ENCODE measurements at regions not wholly inside any gene's neighbourhood (a gene's known extent, or its start where the extent isn't known, plus 50 kb on each side); places are given as distances from the start of the nearest gene placed in this dataset.

- Mint-ChIP-seq H3K9me3 (ENCODE audit: unreplicated experiment) (no peaks in the 10 kb centered on the region), H3K4me1 (ENCODE audit: unreplicated experiment) (peaks cover 3% of the 10 kb centered on the region)
- DNase-seq (ENCODE audit: extremely low spot score, unreplicated experiment) = no peak
Observed at GRCh38 chr13:30049692-30050091, 199.3 kb upstream of the UBL3 start.

DNA sequence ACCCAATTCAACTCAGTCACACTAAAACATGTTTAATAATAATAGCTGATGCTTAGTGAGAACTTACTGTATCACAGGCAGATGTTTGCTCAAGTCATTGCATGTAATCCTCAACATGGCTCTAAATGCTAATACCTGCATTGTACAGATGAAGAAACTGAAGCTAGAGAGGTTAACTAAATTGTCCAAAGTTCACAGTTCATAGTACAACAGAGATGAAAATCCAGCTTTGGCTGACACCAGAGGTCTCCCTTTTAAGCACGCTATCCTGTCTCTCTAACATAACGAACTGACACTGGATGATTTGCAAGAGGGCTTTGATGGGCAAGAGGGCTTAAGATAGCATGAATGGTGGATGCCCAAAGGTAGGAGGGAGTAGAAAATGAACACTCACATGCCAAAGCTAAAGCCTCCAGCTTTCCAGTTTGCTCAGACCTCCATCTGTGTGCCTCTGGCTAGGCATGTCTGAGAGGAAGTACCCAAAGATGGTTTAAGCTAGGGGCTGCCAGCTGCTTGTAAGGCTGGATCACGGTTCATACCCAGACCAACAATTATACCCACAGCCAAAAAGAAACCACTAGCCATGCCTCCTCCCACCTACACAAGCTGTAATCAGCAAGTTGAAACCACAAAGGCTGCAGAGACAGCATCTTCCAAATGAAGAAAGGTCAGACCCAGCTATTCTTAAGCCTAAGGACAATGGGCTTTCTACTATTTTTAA is 196.9 kb upstream of the UBL3 start:
- Mint-ChIP-seq H3K9me3 (ENCODE audit: unreplicated experiment) (no peaks in the 10 kb centered on the region), H3K27ac (ENCODE audit: unreplicated experiment) (no peak overlapping the region), H3K36me3 (ENCODE audit: unreplicated experiment) (no peaks in the 10 kb centered on the region), H3K27me3 (ENCODE audit: unreplicated experiment) (peaks cover 2% of the 10 kb centered on the region), H3K4me1 (ENCODE audit: unreplicated experiment) (peaks cover 3% of the 10 kb centered on the region), H3K4me3 (ENCODE audit: unreplicated experiment) (no peak overlapping the region)
- no peak for DNase-seq (ENCODE audit: extremely low spot score, unreplicated experiment)
- TF ChIP-seq, protein P1, sequence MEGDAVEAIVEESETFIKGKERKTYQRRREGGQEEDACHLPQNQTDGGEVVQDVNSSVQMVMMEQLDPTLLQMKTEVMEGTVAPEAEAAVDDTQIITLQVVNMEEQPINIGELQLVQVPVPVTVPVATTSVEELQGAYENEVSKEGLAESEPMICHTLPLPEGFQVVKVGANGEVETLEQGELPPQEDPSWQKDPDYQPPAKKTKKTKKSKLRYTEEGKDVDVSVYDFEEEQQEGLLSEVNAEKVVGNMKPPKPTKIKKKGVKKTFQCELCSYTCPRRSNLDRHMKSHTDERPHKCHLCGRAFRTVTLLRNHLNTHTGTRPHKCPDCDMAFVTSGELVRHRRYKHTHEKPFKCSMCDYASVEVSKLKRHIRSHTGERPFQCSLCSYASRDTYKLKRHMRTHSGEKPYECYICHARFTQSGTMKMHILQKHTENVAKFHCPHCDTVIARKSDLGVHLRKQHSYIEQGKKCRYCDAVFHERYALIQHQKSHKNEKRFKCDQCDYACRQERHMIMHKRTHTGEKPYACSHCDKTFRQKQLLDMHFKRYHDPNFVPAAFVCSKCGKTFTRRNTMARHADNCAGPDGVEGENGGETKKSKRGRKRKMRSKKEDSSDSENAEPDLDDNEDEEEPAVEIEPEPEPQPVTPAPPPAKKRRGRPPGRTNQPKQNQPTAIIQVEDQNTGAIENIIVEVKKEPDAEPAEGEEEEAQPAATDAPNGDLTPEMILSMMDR (IDR thresholded peaks at IDR 0.05) = no peak

More at GRCh38 chr13:30049692-30050091, 199.3 kb upstream of the UBL3 start:
- Mint-ChIP-seq H3K27me3 (ENCODE audit: unreplicated experiment) (peaks cover 2% of the 10 kb centered on the region), H3K27ac (ENCODE audit: unreplicated experiment) (no peak overlapping the region), H3K36me3 (ENCODE audit: unreplicated experiment) (no peaks in the 10 kb centered on the region), H3K4me3 (ENCODE audit: unreplicated experiment) (no peak overlapping the region)
- TF ChIP-seq, protein P1 (IDR thresholded peaks at IDR 0.05) = no peak

- H3K27ac Mint-ChIP-seq (ENCODE audit: unreplicated experiment) = no peak overlapping the region
- H3K9me3 Mint-ChIP-seq (ENCODE audit: unreplicated experiment) = no peaks in the 10 kb centered on the region
- TF ChIP-seq, protein P1 (IDR thresholded peaks at IDR 0.05) = no peak
- DNase-seq (ENCODE audit: extremely low spot score, unreplicated experiment) = no peak
- peaks cover 3% of the 10 kb centered on the region for H3K4me1 Mint-ChIP-seq (ENCODE audit: unreplicated experiment)
- no peaks in the 10 kb centered on the region for H3K36me3 Mint-ChIP-seq (ENCODE audit: unreplicated experiment)
- H3K27me3 Mint-ChIP-seq (ENCODE audit: unreplicated experiment) = no peaks in the 10 kb centered on the region
- no peak overlapping the region for H3K4me3 Mint-ChIP-seq (ENCODE audit: unreplicated experiment)
Observed at GRCh38 chr13:30045916-30046704, 195.7 kb upstream of the UBL3 start.

DNA sequence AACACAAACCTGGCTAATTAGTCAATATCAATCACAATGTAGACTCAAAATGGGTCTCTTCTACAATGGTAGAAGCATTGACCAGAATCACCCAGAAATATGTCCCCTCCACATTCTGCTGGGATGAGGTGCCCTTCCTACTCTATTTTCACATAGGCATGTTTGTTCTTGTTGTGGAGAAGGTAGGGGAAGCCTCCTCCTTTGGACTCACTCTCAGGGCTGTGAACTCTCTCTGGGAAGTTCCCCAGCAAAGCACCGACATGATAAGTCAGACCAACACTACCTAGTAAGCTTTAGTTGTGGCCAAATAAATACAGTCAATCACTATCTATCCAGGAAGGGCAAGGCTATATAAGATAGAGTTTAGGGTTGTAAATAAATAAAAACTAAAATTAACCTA is 194.5 kb upstream of the UBL3 start:
- DNase-seq (ENCODE audit: extremely low spot score, unreplicated experiment) = no peak
- TF ChIP-seq, protein P1 (IDR thresholded peaks at IDR 0.05) = no peak
- H3K4me1 Mint-ChIP-seq (ENCODE audit: unreplicated experiment) = peaks cover 3% of the 10 kb centered on the region
- H3K27me3 Mint-ChIP-seq (ENCODE audit: unreplicated experiment) = no peaks in the 10 kb centered on the region
- H3K36me3 Mint-ChIP-seq (ENCODE audit: unreplicated experiment) = no peaks in the 10 kb centered on the region
- H3K4me3 Mint-ChIP-seq (ENCODE audit: unreplicated experiment) = no peak overlapping the region
- no peaks in the 10 kb centered on the region for H3K9me3 Mint-ChIP-seq (ENCODE audit: unreplicated experiment)
- H3K27ac Mint-ChIP-seq (ENCODE audit: unreplicated experiment) = no peak overlapping the region

- no peak overlapping the region for H3K27ac Mint-ChIP-seq (ENCODE audit: unreplicated experiment)
- DNase-seq (ENCODE audit: extremely low spot score, unreplicated experiment) = peak; percentile 30
- no peaks in the 10 kb centered on the region for H3K27me3 Mint-ChIP-seq (ENCODE audit: unreplicated experiment)
- H3K4me1 Mint-ChIP-seq (ENCODE audit: unreplicated experiment) = peaks cover 3% of the 10 kb centered on the region
- H3K4me3 Mint-ChIP-seq (ENCODE audit: unreplicated experiment) = no peak overlapping the region
- H3K9me3 Mint-ChIP-seq (ENCODE audit: unreplicated experiment) = no peaks in the 10 kb centered on the region
- TF ChIP-seq, protein P1 (IDR thresholded peaks at IDR 0.05) = no peak
- H3K36me3 Mint-ChIP-seq (ENCODE audit: unreplicated experiment) = no peaks in the 10 kb centered on the region
Observed at GRCh38 chr13:30043631-30043925, 193.2 kb upstream of the UBL3 start.

All from osteocyte (in vitro differentiated cells).